Central memory CD8-positive, alpha-beta T cell (primary cell): ENCODE measurements at regions not wholly inside any gene's neighbourhood (a gene's known extent, or its start where the extent isn't known, plus 50 kb on each side); places are given as distances from the start of the nearest gene placed in this dataset.
"Not testable (repeated sequence)": the region's sequence is repeated elsewhere in the genome, so short reads cannot be mapped to it uniquely, and the experiment has no call there.

ENCODE experiments used
- ATAC-seq: fragments of 150-1000 bp; cut with Tn5 transposase; replicated peaks from 2 replicates; pipeline ENCODE4 v1.10.0; 2022; ENCODE audit warnings: mild to moderate bottlenecking, moderate FRiP score, moderate number of reproducible peaks; ENCODE audit not compliant: poor library complexity, severe bottlenecking; ENCODE audit errors: extremely low read depth
- DNase-seq, 2 donors: peaks; one replicate each; pipeline ENCODE4 v3.0.0; 2021; ENCODE audit warnings: low spot score in 2 of 2
- H3K27ac Mint-ChIP-seq: one replicate; pipeline ENCODE4 v1.8.0; 2022; ENCODE audit warnings: low read depth, mild to moderate bottlenecking, moderate library complexity, mixed read lengths
- H3K27me3 Mint-ChIP-seq: one replicate; pipeline ENCODE4 v1.8.0; 2022; ENCODE audit warnings: mixed read lengths
- H3K36me3 Mint-ChIP-seq: one replicate; pipeline ENCODE4 v1.8.0; 2022; ENCODE audit warnings: mild to moderate bottlenecking, moderate library complexity, mixed read lengths; ENCODE audit not compliant: insufficient read depth
- H3K4me1 Mint-ChIP-seq: one replicate; pipeline ENCODE4 v1.8.0; 2022; ENCODE audit warnings: mixed read lengths
- H3K4me3 Mint-ChIP-seq: one replicate; pipeline ENCODE4 v1.8.0; 2022; ENCODE audit warnings: mild to moderate bottlenecking, moderate library complexity, mixed read lengths
- H3K9me3 Mint-ChIP-seq: one replicate; pipeline ENCODE4 v1.8.0; 2022; ENCODE audit warnings: mixed read lengths

- H3K27me3 Mint-ChIP-seq = peaks cover 8% of the 10 kb centered on the region
These were observed 300.5 kb downstream of the INSIG2 start for GRCh38 chr2:118388771-118389170.

DNA sequence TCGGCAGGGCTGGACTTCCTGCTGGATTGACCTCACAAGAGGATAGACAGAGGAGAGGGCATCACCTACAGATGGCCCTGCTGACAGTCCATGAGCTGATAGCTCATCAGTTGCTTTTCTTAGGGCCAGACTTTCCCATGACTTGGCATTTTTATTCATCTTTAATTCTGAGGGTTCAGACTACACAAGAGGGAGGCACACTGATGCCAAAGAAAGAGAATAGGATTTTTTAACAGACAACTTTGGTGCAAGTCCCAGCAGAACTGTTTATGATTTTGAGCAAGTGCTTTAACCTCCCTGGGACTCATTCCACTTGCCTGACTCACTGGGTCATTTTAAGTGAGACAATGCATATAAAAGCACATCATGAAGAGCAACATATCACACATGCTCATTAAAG is 299.2 kb downstream of the INSIG2 start:
- Mint-ChIP-seq H3K27me3 (peaks cover 6% of the 10 kb centered on the region), H3K4me3 (no peak overlapping the region), H3K4me1 (no peaks in the 10 kb centered on the region), H3K9me3 (no peaks in the 10 kb centered on the region), H3K27ac (no peak overlapping the region), H3K36me3 (no peaks in the 10 kb centered on the region)
- ATAC-seq (no peak), DNase-seq (no peak)

More at GRCh38 chr2:118388771-118389170, 300.5 kb downstream of the INSIG2 start:
- Mint-ChIP-seq H3K36me3 (no peaks in the 10 kb centered on the region), H3K4me1 (no peaks in the 10 kb centered on the region), H3K27ac (no peak overlapping the region), H3K9me3 (no peaks in the 10 kb centered on the region), H3K4me3 (no peak overlapping the region)
- no peak for DNase-seq
- no peak for ATAC-seq

DNA sequence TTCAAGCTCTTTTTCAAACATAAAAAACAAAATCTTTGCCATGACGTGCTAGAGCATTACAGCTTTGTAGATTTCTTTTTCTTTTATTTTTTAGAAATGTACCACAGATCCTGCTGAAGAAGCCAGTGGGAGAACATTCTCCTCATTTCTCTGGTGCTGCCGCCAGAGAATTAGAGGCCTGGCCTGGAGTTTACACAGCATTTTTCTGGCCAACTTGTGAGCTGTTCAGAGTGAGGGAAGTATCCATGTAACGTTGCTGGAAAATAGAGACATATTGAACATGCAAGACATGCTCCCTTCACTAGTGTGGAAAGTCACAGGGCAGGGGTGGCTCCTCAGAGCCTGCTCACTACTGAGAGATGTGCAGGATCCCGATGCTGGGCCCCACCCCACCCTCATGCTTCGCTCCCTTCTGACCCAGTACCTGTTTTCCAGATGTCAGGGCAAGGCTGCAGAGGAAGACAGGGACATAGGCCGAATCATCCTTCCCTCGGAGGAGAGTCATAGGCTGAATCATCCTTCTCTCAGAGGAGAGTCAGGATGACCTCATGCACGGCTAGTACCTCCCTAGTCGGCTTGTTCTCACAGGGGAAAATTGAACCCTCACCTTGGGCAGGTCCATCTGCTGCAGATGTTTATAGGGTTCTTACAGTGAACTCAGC is 298.5 kb downstream of the INSIG2 start:
- Mint-ChIP-seq H3K36me3 (no peaks in the 10 kb centered on the region), H3K9me3 (no peaks in the 10 kb centered on the region), H3K4me3 (no peak overlapping the region), H3K27ac (no peak overlapping the region), H3K27me3 (no peaks in the 10 kb centered on the region), H3K4me1 (no peaks in the 10 kb centered on the region)
- ATAC-seq (no peak), DNase-seq (no peak)

DNA sequence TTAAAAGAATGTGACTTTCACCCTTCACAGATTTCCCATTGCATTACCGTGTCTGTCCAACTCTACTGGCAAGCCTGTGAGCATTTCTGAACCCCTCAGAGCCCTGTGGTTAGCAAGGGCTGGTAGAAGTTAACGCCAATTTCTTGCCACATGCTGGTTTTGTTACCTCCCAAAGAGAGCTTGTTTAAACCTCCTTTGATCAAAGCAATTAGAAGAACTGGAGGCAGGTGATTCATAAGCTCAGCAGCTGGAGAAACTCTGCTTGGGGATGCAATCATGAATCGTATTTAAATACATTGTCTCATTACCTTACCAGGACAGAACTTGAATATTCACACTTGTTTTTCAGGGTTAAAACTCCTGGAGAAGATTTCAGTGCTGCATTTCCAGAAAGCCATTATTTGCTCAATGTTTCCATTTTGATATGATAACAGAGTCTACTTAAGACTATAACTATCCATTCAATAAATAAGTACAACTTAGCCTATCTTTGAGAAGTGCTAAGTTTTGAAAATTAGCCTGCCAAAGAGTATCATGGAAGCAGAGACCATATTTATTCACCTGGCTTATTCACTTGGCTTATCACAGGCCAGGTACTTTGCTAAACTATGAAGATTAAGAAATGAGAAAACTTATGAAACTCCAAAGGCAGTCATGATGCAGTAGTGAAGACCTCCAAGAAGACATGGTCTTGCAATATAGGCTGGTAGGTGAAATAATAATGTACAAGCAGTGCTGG is 292.8 kb downstream of the INSIG2 start:
- Mint-ChIP-seq H3K36me3 (no peaks in the 10 kb centered on the region), H3K27ac (no peak overlapping the region), H3K4me1 (no peaks in the 10 kb centered on the region), H3K9me3 (peaks cover 4% of the 10 kb centered on the region), H3K4me3 (no peak overlapping the region), H3K27me3 (peaks cover 19% of the 10 kb centered on the region)
- ATAC-seq = no peak
- no peak for DNase-seq

- no peak overlapping the region for H3K27ac Mint-ChIP-seq
- no peak overlapping the region for H3K4me3 Mint-ChIP-seq
- peaks cover 4% of the 10 kb centered on the region for H3K9me3 Mint-ChIP-seq
- no peaks in the 10 kb centered on the region for H3K4me1 Mint-ChIP-seq
- ATAC-seq (no peak), DNase-seq (no peak)
- peaks cover 1% of the 10 kb centered on the region for H3K36me3 Mint-ChIP-seq
- H3K27me3 Mint-ChIP-seq = peaks cover 30% of the 10 kb centered on the region
These were observed 287.7 kb downstream of the INSIG2 start for GRCh38 chr2:118375907-118376485.

- Mint-ChIP-seq H3K27me3 (peaks cover 34% of the 10 kb centered on the region), H3K27ac (no peak overlapping the region), H3K9me3 (peaks cover 4% of the 10 kb centered on the region), H3K36me3 (peaks cover 1% of the 10 kb centered on the region), H3K4me3 (no peak overlapping the region), H3K4me1 (no peaks in the 10 kb centered on the region)
- ATAC-seq (no peak), DNase-seq (no peak)
These were observed 286.9 kb downstream of the INSIG2 start for GRCh38 chr2:118374974-118375755.

- no peak for ATAC-seq
- peaks cover 48% of the 10 kb centered on the region for H3K27me3 Mint-ChIP-seq
- peaks cover 1% of the 10 kb centered on the region for H3K36me3 Mint-ChIP-seq
- no peak overlapping the region for H3K4me3 Mint-ChIP-seq
- H3K4me1 Mint-ChIP-seq = no peaks in the 10 kb centered on the region
- peaks cover 4% of the 10 kb centered on the region for H3K9me3 Mint-ChIP-seq
- H3K27ac Mint-ChIP-seq = no peak overlapping the region
- DNase-seq = no peak
These were observed 284.9 kb downstream of the INSIG2 start for GRCh38 chr2:118372886-118373830.

GRCh38 chr2:118371515-118371914 is 283.2 kb downstream of the INSIG2 start:
- DNase-seq (no peak), ATAC-seq (no peak)
- Mint-ChIP-seq H3K9me3 (no peaks in the 10 kb centered on the region), H3K36me3 (peaks cover 1% of the 10 kb centered on the region), H3K27ac (no peak overlapping the region), H3K4me1 (no peaks in the 10 kb centered on the region), H3K27me3 (peaks cover 34% of the 10 kb centered on the region), H3K4me3 (no peak overlapping the region)

DNA sequence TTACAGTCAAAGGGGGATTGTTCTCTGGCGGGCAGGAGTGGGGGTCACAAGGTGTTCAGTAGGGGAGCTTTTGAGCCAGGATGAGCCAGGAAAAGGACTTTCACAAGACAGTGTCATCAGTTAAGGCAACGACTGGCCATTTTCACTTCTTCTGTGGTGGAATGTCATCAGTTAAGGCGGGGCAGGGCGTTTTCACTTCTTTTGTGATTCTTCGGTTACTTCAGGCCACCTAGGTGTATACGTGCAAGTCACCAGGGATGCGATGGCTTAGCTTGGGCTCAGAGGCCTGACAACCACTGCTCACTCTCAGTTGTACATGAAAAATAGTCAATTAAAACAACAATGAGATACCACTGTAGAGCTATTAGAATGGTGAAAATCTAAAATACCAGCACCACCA is 281.2 kb downstream of the INSIG2 start:
- H3K36me3 Mint-ChIP-seq, H3K27ac Mint-ChIP-seq, H3K9me3 Mint-ChIP-seq, H3K4me3 Mint-ChIP-seq, DNase-seq, ATAC-seq, H3K4me1 Mint-ChIP-seq: not testable (repeated sequence)
- peaks cover 36% of the 10 kb centered on the region for H3K27me3 Mint-ChIP-seq

- no peaks in the 10 kb centered on the region for H3K9me3 Mint-ChIP-seq
- DNase-seq (no peak), ATAC-seq (no peak)
- no peaks in the 10 kb centered on the region for H3K4me1 Mint-ChIP-seq
- peaks cover 40% of the 10 kb centered on the region for H3K27me3 Mint-ChIP-seq
- peaks cover 1% of the 10 kb centered on the region for H3K36me3 Mint-ChIP-seq
- no peak overlapping the region for H3K27ac Mint-ChIP-seq
- no peak overlapping the region for H3K4me3 Mint-ChIP-seq
These were observed 275.3 kb downstream of the INSIG2 start for GRCh38 chr2:118363604-118364003.

DNA sequence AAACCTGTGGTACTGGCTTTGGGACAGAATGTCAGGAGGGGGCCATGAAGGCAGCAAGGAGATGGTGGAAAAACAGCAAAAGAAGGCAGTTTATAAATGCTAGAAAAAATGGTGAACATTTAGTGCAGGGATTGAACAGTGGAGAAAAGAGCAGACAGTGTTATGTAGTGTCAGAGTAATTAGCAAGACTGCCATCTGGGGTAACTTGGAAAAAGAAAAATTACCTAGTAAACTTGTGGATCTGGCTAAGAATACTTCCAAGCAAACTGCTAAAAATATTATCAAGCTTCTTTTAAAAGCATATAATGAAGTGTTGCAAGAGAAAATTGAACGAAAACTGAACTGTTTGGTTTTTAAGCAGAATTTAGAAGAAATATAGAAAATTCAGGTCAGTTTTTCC is 267.8 kb downstream of the INSIG2 start:
- H3K36me3 Mint-ChIP-seq = no peaks in the 10 kb centered on the region
- H3K27ac Mint-ChIP-seq = no peak overlapping the region
- no peak for ATAC-seq
- H3K9me3 Mint-ChIP-seq = no peaks in the 10 kb centered on the region
- H3K4me1 Mint-ChIP-seq = no peaks in the 10 kb centered on the region
- H3K27me3 Mint-ChIP-seq = peaks cover 23% of the 10 kb centered on the region
- no peak for DNase-seq
- H3K4me3 Mint-ChIP-seq = no peak overlapping the region

DNA sequence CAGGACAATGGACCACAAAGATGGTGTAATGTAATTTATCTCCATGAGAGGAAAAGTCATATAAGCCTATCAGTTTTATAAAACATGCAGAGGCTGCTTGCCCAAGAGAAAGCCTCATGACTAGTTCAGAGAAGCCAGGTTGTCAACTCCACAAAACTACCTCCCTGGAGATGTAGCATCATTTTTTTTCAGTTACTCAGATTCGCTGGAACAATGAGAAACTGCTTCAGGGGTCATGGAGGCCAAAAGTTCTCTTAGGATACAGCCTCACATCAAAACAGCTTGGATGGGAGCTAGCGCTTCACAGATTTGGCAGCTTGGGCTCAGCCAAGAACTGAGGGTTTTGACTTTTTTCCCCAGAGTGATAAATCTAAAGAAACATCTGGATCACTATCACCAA is 263.5 kb downstream of the INSIG2 start:
- Mint-ChIP-seq H3K27me3 (peaks cover 31% of the 10 kb centered on the region), H3K9me3 (no peaks in the 10 kb centered on the region), H3K27ac (no peak overlapping the region), H3K4me3 (no peak overlapping the region), H3K36me3 (no peaks in the 10 kb centered on the region), H3K4me1 (no peaks in the 10 kb centered on the region)
- DNase-seq = no peak
- no peak for ATAC-seq
